Gastroesophageal sphincter (tissue), 3 donors: ENCODE measurements at regions not wholly inside any gene's neighbourhood (a gene's known extent, or its start where the extent isn't known, plus 50 kb on each side); places are given as distances from the start of the nearest gene placed in this dataset.

Source experiments
- CTCF ChIP-seq, 4 experiments: fragments of 200-600 bp in 2 of 4; fragments of 450-650 bp in 2 of 4; sonication (generic) in 1 of 4; IDR thresholded peaks; one replicate each; pipeline ENCODE4 v1.5.1; 2017 to 2019; ENCODE audit warnings: antibody characterized with exemption in 4 of 4, mild to moderate bottlenecking in 2 of 4, moderate library complexity in 2 of 4
- EP300 ChIP-seq: sonication (generic); formaldehyde crosslinking; IDR thresholded peaks from one replicate; pipeline ENCODE4 v1.6.1; 2017; ENCODE audit warnings: antibody characterized with exemption, mild to moderate bottlenecking
- POLR2A ChIP-seq, 2 donors: fragments of 450-650 bp; IDR thresholded peaks; one replicate each; pipeline ENCODE4 v1.6.1; 2017; ENCODE audit warnings: antibody characterized with exemption in 2 of 2, mild to moderate bottlenecking in 2 of 2, moderate library complexity in 1 of 2

GRCh38 chr7:113787106-113787505 lies 131.7 kb downstream of the PPP1R3A start:
- no peak for TF ChIP-seq POLR2A (IDR thresholded peaks at IDR 0.05)
- TF ChIP-seq CTCF (IDR thresholded peaks at IDR 0.05), result no peak
- no peak for TF ChIP-seq EP300
